Peyer's patch (tissue), 4 donors: ENCODE measurements at regions not wholly inside any gene's neighbourhood (a gene's known extent, or its start where the extent isn't known, plus 50 kb on each side); places are given as distances from the start of the nearest gene placed in this dataset.
A peak's percentile ranks its signal among the peaks of the same experiment; 100 is the strongest.

ENCODE experiments used
- DNase-seq, 3 donors: peaks; one replicate each; pipeline ENCODE4 v3.0.0-alpha.2; 2017 to 2019
- H3K27ac ChIP-seq, 4 donors: fragments of 200-600 bp; sonication (generic); one replicate each; pipeline ENCODE4 v1.5.1; 2016 to 2019
- H3K27me3 ChIP-seq, 2 donors: fragments of 200-600 bp; sonication (generic); one replicate each; pipeline ENCODE4 v1.5.1; 2019
- H3K36me3 ChIP-seq, 3 donors: fragments of 200-600 bp; sonication (generic); one replicate each; pipeline ENCODE4 v1.5.1; 2016 to 2019
- H3K4me1 ChIP-seq, 4 donors: fragments of 200-600 bp; sonication (generic); one replicate each; pipeline ENCODE4 v1.5.1; 2016 to 2019
- H3K4me3 ChIP-seq, 4 donors: fragments of 200-600 bp; sonication (generic); 1 replicate in 3 of 4; 2 replicates in 1 of 4; pipeline ENCODE4 v1.5.1; 2016 to 2019; ENCODE audit warnings: mild to moderate bottlenecking in 1 of 4
- H3K9me3 ChIP-seq, 4 donors: fragments of 200-600 bp; sonication (generic); one replicate each; pipeline ENCODE4 v1.5.1; 2016 to 2019; ENCODE audit warnings: mild to moderate bottlenecking in 1 of 4
- POLR2A ChIP-seq, 2 donors: fragments of 450-650 bp; IDR thresholded peaks; one replicate each; pipeline ENCODE4 v1.5.1; 2017; ENCODE audit warnings: antibody characterized with exemption in 2 of 2, mild to moderate bottlenecking in 2 of 2, moderate library complexity in 2 of 2
- TF ChIP-seq, protein P1 (sequence below), 6 experiments: fragments of 450-650 bp in 4 of 6; fragments of 200-600 bp in 2 of 6; sonication (generic) in 1 of 6; IDR thresholded peaks; one replicate each; pipeline ENCODE4 v1.5.1; 2017 to 2019; ENCODE audit warnings: antibody characterized with exemption in 6 of 6, mild to moderate bottlenecking in 3 of 6, moderate library complexity in 1 of 6

DNA sequence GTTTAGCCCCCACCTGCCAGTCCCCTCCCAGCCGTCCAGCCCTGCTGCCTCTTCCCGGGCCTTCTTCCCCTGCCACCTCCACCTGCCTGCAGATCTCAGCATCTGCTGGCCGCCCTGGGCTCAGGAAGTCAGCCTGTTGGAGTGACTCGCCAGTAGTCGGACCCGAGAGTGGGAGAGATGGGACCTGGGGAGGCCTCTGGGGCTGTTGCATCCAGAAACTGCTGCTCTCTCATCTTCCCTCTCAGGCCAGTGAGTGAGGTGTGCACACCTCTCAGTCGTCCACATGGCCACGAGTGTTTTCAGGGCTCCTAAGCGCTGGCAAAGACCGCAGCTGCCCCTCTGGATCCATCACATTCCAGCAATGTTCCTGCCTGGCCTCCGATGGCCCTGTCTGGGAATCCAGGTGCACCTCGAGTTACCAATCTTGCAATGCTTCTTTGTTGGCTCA, 151.8 kb upstream of the SOX1 start:
- peak in 2 of 3 donors; percentile 2 to 31 for DNase-seq
- no peak overlapping the region for H3K27ac ChIP-seq
- H3K9me3 ChIP-seq: no peaks in the 10 kb centered on the region
- TF ChIP-seq POLR2A (IDR thresholded peaks at IDR 0.05): no peak
- TF ChIP-seq, protein P1, sequence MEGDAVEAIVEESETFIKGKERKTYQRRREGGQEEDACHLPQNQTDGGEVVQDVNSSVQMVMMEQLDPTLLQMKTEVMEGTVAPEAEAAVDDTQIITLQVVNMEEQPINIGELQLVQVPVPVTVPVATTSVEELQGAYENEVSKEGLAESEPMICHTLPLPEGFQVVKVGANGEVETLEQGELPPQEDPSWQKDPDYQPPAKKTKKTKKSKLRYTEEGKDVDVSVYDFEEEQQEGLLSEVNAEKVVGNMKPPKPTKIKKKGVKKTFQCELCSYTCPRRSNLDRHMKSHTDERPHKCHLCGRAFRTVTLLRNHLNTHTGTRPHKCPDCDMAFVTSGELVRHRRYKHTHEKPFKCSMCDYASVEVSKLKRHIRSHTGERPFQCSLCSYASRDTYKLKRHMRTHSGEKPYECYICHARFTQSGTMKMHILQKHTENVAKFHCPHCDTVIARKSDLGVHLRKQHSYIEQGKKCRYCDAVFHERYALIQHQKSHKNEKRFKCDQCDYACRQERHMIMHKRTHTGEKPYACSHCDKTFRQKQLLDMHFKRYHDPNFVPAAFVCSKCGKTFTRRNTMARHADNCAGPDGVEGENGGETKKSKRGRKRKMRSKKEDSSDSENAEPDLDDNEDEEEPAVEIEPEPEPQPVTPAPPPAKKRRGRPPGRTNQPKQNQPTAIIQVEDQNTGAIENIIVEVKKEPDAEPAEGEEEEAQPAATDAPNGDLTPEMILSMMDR (IDR thresholded peaks at IDR 0.05): no peak
- H3K4me3 ChIP-seq: no peak overlapping the region
- no peaks in the 10 kb centered on the region for H3K36me3 ChIP-seq
- no peaks in the 10 kb centered on the region for H3K27me3 ChIP-seq
- no peaks in the 10 kb centered on the region for H3K4me1 ChIP-seq

DNA sequence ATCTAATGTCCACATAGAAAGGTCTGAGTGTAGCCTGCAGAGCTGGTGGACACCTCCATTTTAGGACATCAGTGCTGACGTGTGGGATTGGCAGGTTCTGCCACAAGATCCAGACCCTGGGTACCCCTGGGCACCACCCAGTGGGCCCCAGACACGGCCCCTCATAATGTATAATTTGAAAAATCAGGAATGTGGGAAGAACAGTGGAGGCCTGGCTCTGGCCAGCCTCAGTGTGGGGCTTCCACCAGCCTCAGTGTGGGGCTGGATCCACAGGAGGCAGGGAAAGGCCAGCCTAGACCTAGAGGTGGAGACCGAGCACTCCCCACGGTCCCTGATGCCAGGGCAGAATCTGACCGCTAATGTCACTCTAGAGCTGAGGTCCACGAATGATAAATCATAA, 150.7 kb upstream of the SOX1 start:
- TF ChIP-seq, protein P1 (IDR thresholded peaks at IDR 0.05): no peak
- no peak for TF ChIP-seq POLR2A (IDR thresholded peaks at IDR 0.05)
- no peaks in the 10 kb centered on the region for H3K9me3 ChIP-seq
- DNase-seq: peak in 1 of 3 donors; percentile 7
- no peak overlapping the region for H3K4me3 ChIP-seq
- no peaks in the 10 kb centered on the region for H3K27me3 ChIP-seq
- H3K36me3 ChIP-seq: no peaks in the 10 kb centered on the region
- H3K4me1 ChIP-seq: no peaks in the 10 kb centered on the region
- H3K27ac ChIP-seq: no peak overlapping the region

DNA sequence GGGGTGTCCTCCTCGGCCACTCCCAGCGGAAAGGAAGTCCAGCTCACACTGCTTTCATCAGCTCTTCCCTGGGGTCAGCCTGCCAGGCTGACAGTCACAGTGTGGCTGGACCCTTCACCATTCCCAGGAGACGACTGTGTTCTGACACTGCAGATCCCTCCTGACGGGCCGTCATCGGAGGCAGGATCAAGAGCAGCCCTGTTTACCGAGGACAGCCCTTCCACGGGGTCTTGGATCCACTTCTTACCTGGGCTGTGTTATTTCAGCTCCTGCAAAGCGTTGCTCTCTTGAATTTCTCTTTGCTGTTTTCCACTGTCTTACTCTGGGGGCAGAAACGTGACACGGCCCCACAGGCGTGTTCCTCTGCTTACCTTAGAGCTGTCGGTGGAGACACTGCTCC, 149.9 kb upstream of the SOX1 start:
- H3K27ac ChIP-seq: no peak overlapping the region
- no peaks in the 10 kb centered on the region for H3K9me3 ChIP-seq
- TF ChIP-seq, protein P1 (IDR thresholded peaks at IDR 0.05): no peak
- no peak for TF ChIP-seq POLR2A (IDR thresholded peaks at IDR 0.05)
- DNase-seq: peak in 1 of 3 donors; percentile 25
- H3K4me1 ChIP-seq: no peaks in the 10 kb centered on the region
- no peaks in the 10 kb centered on the region for H3K27me3 ChIP-seq
- no peaks in the 10 kb centered on the region for H3K36me3 ChIP-seq
- H3K4me3 ChIP-seq: no peak overlapping the region

DNA sequence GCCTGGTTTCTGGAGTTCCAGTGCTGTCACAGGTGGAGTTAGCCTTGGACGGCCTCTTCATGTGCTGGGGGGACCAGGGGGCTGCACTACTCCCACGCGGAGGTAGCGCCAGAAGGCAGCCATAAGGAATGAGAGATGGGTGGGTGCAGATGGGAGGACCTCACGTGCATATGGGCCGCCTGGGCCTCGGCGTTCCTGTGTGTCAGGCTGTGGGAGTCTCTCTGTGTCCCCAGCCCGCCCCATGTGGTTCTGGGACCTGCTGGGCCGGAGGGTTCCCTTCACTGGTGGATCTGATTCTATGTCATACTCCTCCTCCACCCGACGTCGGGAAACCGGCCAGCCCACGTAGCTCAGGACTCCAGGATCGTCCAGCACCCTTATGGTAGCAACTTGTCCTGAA, 149.0 kb upstream of the SOX1 start:
- DNase-seq: peak in 2 of 3 donors; percentile 20 to 34
- Histone ChIP-seq H3K36me3 (no peaks in the 10 kb centered on the region), H3K27ac (no peak overlapping the region), H3K9me3 (no peaks in the 10 kb centered on the region), H3K4me1 (no peaks in the 10 kb centered on the region), H3K4me3 (no peak overlapping the region), H3K27me3 (no peaks in the 10 kb centered on the region)
- TF ChIP-seq, protein P1 (IDR thresholded peaks at IDR 0.05): no peak
- no peak for TF ChIP-seq POLR2A (IDR thresholded peaks at IDR 0.05)

DNA sequence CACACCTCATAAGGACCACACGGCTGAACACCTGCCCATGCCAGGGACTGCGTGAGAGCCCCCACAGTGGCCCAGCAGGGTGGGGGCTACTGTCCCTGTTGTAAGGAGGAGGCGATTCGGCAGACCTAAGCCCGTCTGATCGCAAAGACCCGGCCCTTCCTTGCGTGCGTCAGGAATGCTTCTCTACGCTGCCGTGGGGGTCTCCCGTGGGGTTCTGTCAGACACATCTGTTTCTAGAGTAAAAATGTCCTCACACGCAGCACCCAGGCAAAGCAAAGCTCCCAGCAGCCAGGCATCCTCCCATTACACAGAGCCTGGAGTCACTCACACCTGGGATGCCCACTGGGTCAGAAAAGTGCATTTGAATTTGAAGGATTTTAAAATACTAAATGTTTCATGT, 147.7 kb upstream of the SOX1 start:
- Histone ChIP-seq H3K9me3 (no peaks in the 10 kb centered on the region), H3K27me3 (no peaks in the 10 kb centered on the region), H3K27ac (no peak overlapping the region), H3K4me3 (no peak overlapping the region), H3K4me1 (no peaks in the 10 kb centered on the region), H3K36me3 (no peaks in the 10 kb centered on the region)
- TF ChIP-seq, protein P1 (IDR thresholded peaks at IDR 0.05): no peak
- no peak for TF ChIP-seq POLR2A (IDR thresholded peaks at IDR 0.05)
- DNase-seq: peak in 1 of 3 donors; percentile 31

DNA sequence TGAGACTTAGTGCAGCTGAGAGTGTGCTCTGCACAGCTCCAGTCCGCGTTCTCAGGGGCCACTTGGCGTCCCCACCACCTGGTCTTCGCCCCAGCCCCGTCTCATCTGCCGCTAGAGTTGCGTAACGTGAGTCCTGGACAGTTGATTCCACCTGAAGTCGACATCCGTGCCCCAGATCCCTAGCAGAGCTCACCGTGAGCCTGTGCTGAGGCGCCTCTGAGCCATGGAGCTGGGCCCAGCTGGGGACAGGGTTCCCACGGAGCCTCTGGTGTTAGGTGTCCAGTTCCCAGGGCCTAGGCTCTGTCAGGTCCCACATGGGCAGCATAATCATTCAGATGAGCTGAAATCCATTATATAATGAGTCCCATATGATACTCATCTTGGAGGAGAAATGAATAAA, 147.1 kb upstream of the SOX1 start:
- peak in 2 of 3 donors; percentile 26 to 28 for DNase-seq
- H3K27ac ChIP-seq: no peak overlapping the region
- no peak overlapping the region for H3K4me3 ChIP-seq
- no peaks in the 10 kb centered on the region for H3K9me3 ChIP-seq
- H3K27me3 ChIP-seq: no peaks in the 10 kb centered on the region
- H3K36me3 ChIP-seq: no peaks in the 10 kb centered on the region
- no peaks in the 10 kb centered on the region for H3K4me1 ChIP-seq
- TF ChIP-seq, protein P1 (IDR thresholded peaks at IDR 0.05): no peak
- no peak for TF ChIP-seq POLR2A (IDR thresholded peaks at IDR 0.05)
